ENCODE measurements at regions not wholly inside any gene's neighbourhood (a gene's known extent, or its start where the extent isn't known, plus 50 kb on each side); places are given as distances from the start of the nearest gene placed in this dataset.
"Not testable (repeated sequence)": the region's sequence is repeated elsewhere in the genome, so short reads cannot be mapped to it uniquely, and the experiment has no call there.

DNA sequence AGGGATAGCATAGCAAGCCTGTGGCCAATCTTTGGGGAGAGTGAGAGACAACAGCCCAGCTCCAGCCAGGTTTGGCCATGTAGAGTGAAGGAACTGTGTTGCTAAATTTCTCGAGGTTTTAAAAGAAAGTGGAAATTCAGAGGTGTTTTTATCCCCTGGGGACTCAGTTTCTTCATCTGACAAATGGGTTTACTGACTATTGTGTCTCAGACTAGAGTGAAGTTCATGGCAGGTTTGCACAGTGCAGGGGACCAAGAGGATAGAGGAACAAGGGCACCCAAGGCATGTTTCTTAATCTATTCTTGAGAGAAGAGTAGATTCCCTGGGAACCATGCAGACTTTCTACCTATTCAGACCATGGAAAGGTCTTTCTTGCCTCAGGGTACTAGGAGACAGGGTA is 555.8 kb upstream of the C16orf82 start:
- no peak for DNase-seq

DNA sequence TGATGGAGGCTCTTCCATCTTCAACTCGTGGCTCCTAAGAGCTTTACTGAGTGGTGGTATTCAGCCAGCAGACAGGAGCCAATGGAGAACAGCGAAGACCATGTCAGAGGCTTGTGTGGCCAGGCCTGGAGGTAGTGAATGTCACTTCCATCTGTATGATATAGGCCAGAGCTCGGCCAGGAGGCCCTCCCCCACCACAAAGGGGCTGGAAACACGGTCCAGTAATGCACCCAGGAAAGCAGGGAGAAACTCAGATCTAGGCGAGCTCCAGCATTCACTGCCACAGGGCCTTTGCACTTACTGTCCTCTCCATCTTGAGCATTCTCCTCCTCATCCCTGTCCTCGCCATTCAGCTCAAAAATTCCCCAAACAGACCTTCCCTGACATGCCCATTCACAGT is 555.3 kb upstream of the C16orf82 start:
- DNase-seq: no peak

DNA sequence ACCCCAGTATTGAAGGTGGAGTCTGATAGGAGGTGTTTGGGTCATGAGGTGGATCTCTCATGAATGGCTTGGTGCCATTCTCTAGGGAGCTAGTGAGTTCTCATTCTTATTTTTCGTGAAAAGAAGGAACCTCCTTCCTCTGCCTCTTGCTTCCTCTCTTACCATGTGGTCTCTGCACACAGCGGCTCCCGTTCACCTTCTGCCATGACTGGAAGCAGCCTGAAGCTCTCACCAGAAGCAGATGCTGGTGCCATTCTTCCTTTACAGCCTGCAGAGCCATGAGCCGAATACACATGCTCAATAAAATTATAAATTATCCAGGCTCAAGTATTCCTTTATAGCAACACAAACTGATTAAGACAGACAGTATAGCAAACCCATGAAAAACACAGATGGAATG is 545.1 kb upstream of the C16orf82 start:
- DNase-seq: no peak

DNA sequence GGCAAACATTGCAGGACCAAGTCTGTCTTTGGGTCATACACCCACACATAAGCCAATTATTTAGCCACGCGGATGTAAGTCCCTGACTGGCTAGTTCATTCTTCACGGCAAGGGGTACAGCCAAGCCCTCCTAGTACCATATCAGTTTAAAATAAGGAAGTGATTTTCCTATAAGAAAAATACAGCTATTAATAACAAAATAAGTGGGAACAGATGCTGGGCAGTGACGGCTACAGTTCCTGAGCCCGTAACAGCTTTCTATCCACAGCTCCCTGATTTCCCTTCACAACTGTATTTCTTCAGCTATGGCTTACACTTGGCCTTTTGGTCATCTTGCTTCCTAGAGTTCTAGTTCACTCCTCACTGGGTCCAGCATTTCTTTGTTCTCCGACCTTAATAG is 542.4 kb upstream of the C16orf82 start:
- no peak for DNase-seq

DNA sequence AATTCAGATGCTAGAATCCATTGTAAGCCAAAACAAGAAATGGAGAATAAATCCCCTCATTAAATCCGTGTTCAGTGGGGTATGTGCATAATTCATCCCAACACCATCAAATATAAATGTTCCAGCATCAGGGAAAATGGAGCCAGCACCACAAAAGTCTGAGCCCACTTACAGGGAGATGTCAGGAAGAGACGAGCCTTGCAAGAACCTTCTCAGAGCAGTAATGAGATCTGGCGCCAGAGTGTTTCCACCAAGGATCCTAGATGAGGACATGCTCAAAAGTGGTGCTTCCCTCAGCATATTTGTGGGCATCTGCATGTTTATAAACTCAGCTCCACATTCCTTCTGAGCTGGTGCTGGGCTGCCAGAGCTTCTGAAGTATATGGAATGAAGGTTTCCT is 541.9 kb upstream of the C16orf82 start:
- DNase-seq: no peak

DNA sequence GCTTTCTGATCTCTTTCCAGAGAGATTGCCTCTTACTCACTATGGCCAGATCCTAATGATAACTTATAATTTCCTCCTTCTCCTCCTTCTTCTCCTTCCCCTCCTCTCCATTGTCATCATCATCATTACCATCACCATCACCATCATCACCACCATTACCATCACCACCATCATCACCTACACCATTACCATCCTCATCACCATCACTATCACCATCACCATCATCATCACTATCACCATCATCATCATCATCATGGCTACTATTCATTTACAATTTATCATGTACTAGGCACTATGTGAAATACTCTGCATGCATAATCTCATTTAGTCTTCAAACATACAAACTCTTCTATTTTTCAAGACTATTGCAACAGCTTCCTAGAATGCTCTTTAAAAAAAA is 540.9 kb upstream of the C16orf82 start:
- DNase-seq: no peak

DNA sequence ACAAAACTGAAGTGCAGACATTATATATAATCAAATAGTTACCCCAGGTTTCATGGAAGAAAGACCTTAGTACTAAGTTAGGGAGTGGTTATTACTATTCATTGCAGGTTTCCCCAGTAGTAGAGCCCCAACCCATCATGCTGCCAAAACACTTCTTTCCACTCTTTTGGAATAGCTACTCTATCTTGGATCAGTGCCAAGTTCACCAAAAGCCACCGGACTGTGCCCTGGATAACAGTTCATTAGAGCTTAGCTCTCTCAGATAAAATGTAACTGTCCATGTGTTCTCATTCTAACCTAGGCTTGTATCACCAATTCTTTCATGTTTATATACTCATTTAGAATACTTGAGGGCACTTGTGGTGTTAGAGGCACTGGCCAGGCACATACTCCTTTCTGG is 540.1 kb upstream of the C16orf82 start:
- DNase-seq: no peak

DNA sequence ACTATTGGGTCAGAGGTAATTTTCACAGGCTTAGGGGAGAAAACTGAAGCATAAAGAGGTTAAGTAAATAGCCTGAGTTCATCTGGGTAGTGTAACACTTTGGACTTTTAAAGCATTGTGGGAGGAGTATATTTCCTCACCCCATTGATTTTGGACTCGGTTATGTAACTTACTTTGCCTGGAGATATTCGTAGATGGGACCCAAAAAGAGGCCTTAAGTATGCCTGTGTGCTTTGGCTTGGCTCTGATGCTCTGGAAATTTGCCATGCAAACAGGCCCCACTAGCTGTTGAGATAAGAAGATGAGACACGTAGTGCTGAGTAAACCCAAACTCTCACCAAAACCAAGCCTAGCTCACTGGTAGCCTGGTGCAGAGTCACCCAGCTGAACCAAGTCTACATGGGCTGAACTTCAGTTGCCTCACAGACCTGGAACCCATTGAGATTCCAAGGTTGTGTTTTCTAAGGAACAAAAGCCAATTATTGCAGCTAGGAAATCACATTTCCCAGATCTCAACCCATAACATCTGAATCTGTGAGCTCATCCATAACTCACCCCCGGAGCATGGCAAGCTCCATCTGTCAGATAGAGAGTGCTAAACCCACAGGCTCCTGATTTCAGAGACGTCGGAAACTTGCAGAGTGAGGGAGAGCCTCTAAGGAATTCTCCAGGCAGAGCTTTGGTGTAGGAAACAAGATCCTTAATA is 536.0 kb upstream of the C16orf82 start:
- DNase-seq: no peak

DNA sequence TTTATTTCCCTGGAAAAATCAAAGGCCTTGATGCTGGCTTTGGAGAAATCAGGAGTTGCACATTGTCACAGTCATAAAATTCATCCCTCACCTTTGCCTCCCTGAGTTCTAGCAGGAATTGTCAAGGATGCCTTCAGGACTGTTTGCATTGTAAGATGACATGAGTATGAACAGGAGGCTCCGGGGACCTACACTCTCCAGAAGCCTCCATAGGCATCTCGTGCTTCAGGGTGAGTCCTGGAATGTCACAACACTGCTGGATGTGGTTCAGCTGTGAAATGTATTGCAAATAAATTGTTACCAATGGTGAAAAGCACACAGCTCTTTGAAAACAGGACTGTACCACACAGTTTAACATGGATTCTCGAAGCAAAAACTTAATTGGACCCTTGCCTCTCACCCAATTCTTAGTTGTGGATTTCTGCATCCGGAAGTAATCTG is 535.4 kb upstream of the C16orf82 start:
- DNase-seq: no peak

DNA sequence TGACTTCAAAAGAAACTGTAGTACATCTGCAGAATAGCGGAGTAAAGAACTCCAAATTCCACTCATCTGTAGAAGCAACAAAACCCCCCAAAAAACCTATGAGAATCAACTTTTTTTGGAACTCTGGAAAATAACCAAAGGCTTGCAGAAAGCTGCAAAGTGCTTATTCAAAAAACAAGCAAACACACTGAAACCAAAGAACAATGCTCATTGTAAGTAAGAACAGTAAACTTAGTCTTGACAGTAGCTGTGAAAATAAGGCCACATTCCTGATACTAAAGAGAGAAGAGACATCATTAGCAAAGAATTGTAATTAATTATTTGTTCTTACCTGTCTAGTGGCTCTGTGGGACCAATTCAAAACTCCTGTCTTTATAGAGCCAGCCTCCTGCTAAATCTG is 534.3 kb upstream of the C16orf82 start:
- DNase-seq: no peak

DNA sequence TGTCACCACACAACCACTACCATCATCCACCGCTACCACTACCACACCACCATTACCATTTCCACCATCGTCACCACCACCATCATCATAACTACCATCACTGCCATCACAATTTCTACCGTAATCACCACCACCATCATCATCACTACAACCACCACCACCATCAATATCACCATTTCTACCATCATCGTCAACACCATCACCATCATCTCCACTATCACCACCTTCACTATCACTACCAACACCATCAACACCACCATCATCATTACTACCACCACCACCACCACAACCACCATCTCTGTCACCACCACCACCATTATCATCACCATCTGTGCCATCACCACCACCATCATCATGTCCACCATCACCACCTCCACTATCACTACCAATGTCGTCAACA is 524.5 kb upstream of the C16orf82 start:
- no peak for DNase-seq

DNA sequence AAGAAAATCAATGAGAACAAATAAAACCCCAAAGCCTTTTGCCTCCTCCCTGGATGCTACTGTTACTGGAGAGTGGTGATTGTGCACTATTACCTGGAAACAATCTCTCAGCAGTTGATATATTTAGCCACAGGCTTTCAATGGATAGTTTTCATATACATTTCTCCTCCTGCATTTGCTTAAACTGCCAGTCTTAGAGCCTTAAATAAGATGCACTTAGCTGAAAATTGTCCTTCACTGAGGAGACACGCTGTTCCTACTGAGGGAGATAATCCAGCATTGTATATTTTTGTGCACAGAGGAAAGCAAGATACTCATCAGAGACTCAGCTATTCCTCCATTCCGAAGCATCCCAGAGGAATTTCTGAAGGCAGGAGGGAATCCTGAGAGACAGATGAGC is 520.2 kb upstream of the C16orf82 start:
- DNase-seq: no peak

DNA sequence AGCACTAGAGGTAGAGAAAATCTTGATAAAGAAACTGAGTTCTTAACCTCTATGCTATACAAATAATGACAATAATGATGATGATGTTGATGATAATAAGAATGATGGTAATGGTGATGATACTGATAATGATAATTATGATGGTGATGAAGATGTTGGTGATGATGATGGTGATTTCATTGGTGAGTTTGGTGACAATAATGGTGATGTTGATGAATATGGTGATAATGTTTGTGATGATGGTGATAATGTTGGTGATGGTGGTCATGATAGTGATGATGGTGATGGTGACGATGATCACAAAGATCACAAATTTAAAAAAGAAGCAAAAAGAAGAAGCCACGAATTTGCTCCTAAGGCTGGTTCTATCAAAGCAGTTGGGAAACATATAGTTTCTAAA is 519.0 kb upstream of the C16orf82 start:
- DNase-seq: no peak

DNA sequence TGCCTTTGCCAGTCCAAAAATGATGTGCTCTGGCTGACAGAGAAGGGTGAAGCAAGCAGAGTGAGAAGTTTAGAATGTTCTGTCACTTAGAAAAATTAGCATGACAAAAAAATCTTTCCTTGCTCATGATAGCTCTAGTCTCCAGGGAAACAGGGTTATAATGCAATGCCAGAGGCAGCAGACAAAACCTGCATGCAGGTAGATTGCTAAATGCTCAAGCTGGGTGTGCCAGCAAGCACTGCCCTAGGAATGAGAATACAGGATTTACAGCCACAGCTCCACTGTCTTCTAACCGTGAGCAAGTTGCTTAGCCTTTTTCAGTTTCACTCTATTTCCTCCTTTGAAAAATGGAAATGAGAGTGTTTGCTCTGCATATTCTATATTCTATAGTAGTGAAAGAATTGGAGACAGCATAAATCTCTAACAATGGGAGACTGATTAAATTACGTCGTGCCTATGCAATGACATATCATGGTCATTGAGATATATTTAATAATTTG is 516.6 kb upstream of the C16orf82 start:
- DNase-seq: peak; percentile 45

DNA sequence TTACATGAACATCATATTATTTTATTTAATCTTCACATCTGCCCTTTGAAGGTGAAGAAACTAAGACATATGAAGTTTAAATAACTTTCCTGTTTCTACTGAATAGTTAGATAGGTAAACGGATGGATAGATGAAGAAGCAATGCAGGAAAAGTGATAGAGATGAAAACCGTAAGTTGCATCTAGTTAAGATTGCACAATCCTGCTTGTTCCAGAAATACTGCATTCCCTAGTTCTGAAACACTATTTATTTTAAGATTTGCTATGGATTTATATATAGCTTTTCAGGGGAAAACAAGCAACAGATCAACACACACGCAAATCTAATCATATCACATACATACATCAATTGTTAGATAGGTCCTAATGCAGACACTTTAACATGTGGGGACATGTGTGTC is 512.7 kb upstream of the C16orf82 start:
- no peak for DNase-seq

DNA sequence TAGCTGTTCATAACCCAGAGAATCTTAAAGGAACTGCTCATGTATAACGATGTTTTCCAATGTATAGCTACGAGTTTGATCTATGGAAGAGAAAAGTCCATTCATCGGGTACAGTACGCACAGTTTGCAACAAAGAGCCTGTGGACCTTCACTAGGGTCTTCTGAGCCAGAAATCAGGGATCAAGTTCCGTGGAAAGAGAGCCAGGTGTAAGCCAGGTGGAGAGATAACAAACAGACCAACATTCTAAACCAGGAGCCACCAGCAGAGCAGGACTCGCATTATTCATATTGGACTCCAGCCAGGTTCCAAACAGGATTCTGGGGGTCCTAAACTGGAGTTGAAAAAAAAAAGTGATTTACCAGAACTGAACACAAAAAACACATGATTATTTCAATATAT is 505.4 kb upstream of the C16orf82 start:
- DNase-seq: no peak

DNA sequence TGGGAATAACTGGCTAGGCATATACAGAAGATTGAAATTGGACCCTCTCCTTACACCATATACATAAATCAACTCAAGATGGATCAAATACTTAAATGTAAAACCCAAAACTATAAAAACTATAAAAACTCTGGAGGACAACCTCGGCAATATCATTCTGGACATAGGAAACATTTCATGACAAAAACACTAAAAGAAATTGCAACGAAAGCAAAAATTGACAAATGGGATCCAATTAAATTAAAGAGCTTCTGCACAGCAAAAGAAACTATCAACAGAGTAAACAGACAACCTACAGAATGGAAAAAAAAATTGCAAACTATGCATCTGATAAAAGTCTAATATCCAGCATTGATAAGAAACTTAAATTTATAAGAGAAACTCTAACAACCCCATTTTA is 503.7 kb upstream of the C16orf82 start:
- no peak for DNase-seq

DNA sequence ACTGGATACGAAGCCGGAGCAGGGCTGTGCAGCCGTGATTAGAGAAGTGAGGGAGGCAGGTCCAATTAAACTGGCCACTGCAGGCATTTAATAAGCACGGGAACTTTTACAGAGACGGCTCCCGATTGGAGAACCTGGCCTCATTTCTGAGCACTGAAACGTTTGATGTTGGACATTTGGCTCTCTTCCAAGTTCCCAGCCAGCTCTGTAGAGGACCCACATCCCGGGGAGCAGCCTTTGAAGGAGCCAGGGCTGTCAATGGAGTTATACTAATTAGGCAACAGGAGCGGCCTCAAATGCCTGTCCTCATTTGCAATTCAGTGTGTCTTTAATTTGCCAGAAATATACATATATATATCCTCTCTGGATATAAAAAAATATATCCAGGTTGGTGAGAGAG is 499.4 kb upstream of the C16orf82 start:
- peak; percentile 31 for DNase-seq

DNA sequence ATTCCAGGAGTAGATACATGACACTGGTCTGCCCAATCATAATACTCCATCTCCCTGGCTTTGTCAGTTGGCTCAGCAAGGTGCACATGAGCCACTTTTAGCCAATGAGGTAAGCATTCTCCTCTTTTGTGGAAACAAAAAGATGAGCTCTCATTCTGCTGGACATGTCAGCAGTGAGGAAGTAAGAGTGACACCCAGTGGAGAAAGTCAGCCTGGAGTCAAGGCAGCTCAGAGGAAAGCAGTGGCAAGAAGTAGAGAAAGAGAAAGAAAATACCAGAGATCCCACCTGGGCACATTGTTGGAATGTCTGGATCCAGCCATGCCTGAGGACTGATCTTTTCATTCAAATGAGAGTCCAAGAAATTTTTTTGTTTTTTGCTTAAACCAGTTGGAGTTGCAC is 496.9 kb upstream of the C16orf82 start:
- DNase-seq: peak; percentile 84

DNA sequence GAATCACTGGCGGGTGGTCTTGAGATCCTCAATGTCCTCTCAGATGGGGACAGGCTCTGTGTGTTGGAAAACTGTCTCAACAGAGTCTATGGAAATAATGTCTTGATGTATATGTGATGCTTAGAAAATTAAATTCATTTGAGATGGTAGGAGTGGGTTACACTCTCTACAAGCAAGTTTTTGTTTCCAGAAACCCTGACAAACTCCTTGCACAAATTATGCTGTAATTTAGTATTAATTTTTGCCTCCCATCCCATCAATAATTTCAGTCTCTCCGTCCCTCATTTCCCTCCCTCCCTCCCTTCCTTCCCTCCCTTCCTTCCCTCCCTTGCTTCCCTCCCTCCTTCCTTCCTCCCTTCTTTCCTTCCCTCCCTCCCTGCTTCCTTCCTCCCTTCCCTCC is 488.0 kb upstream of the C16orf82 start:
- no peak for DNase-seq

DNA sequence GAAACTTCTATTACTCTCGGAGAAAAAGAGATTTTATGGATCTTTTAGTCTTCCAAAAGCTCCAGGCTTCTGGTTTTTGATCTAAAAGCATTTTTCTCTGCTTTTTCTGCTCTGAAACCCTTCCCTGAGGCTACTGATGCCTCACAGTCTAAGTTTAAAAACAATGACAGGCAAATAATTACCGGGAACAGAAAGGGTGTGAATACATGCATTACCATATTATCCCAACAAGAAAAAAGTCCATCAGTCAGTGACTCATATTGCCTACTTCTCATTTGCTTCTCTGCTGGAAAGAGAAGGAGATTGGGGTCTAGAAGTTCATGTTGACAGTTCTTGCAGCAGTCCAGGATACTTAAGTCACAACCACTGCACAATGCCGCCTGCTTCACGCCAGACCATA is 482.9 kb upstream of the C16orf82 start:
- peak; percentile 50 for DNase-seq

DNA sequence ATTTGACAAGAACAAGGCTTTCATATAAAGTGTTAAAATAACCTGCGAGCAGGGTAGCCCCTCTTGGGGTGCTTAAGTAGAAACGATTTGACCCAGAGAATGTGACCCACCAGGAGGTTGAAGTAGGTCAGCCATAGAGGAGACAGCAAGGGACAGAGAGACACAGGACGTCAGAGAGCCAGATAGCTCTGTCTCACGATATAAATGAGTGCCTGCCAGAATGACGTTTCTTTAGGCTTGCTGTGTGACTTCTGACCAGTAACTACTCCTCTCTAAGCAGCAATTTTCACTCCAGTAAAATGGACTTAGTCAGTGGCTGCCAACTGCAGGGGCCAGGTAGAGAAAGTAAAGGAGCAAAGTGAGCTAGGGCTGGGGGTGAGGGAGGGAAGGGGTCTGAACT is 473.0 kb upstream of the C16orf82 start:
- DNase-seq: no peak

DNA sequence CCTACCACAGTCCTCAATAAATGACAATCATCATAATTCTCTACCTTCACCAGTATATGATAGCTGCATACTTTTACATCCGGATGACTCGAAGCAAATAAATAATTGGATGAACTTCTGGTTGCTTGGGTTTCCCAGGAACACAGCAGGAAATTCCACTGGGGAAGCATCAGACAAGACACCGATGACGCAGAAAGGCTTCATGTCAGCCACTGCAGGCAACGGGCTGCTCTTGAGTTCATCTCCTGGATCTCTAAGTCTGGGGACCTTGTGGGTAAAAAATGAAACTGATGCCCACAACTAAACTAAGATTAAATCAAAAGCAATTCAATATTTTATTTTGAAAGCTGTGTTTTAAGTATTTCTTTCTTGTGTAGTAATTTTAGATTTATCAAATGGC is 472.1 kb upstream of the C16orf82 start:
- no peak for DNase-seq

DNA sequence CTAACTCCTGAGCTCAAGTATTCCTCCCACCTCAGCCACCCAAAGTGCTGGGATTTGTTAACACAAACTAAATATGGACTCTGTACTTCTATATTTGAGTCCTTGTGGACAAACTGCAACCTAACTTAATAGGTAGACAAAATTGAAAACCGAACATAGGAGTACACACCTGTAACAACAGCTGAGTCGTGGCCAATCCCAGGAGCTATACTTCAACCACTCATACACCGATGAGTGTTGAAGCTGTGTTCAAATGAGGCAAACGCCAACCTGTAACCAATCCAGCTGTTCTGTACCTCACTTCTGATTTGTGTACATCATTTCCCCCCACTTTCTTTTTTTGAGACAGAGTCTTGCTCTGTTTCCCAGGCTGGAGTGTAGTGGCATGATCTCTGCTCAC is 471.5 kb upstream of the C16orf82 start:
- DNase-seq: no peak

DNA sequence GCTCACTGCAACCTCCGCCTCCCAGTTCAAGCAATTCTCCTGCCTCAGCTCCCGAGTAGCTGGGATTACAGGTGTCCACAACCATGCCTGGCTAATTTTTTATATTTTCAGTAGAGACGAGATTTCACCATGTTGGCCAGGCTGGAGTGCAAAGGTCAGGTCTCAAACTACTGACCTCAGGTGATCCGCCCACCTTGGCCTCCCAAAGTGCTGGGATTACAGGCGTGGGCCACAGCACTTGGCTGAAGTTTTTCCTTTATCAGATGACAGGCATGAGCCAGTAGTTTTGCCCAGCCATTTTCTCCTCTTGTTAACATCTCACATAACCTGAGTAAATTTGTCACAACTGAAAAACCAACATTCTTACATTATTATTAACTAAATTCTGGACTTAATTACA is 470.7 kb upstream of the C16orf82 start:
- DNase-seq: not testable (repeated sequence)
